ENCODE measurements at regions not wholly inside any gene's neighbourhood (a gene's known extent, or its start where the extent isn't known, plus 50 kb on each side); places are given as distances from the start of the nearest gene placed in this dataset.

DNA sequence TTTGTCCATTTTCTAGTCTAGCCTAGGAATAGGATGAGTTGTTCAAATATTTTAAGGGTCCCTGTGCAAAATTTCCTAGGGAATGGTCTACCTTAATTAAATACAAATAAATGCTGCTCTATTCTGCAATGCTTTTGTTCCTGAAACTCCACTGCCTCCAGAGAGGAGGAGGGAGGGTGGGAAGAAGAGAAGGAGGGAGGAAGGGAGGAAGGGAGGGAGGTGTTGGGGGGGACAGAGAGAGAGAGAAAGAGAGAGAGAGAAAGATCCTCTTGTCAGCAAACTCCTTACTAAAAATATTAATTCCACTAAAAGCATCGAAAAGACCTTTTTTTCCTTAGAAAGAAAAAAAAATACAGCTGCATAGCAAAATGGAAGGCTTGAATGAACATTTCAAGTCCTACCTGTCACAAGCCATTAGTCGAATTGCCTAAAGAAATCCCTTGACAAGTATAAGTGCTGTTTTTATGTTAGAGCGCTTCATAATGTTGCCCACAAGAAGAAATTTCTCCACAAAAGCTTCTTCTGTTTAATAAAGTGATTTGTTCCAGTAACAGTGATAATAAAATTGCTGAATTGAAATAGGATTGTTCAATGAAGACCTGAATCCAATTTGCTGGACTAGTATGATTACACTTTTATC lies 106.0 kb downstream of the NKX6-1 start:
- H3K27ac ChIP-seq (ENCODE audit: low read length), result no peak overlapping the region
- in situ Hi-C loops (cut with HindIII; ENCODE audit: low pct_unique_long_range_greater_than_20kb, low sequenced_read_pairs), result no loop called here
- POLR2A ChIA-PET, result no interaction called here
- H3K27me3 ChIP-seq (ENCODE audit: control insufficient read depth, insufficient read depth, low read length), result no peaks in the 10 kb centered on the region; the same call in 1 of the 2 replicates
- intact Hi-C loops (cut with micrococcal nuclease; ENCODE audit: unreplicated experiment), result no loop called here
- H3K9me3 ChIP-seq (ENCODE audit: control insufficient read depth, insufficient read depth, low read depth, low read length), result no peaks in the 10 kb centered on the region
- TF ChIP-seq, protein P1, sequence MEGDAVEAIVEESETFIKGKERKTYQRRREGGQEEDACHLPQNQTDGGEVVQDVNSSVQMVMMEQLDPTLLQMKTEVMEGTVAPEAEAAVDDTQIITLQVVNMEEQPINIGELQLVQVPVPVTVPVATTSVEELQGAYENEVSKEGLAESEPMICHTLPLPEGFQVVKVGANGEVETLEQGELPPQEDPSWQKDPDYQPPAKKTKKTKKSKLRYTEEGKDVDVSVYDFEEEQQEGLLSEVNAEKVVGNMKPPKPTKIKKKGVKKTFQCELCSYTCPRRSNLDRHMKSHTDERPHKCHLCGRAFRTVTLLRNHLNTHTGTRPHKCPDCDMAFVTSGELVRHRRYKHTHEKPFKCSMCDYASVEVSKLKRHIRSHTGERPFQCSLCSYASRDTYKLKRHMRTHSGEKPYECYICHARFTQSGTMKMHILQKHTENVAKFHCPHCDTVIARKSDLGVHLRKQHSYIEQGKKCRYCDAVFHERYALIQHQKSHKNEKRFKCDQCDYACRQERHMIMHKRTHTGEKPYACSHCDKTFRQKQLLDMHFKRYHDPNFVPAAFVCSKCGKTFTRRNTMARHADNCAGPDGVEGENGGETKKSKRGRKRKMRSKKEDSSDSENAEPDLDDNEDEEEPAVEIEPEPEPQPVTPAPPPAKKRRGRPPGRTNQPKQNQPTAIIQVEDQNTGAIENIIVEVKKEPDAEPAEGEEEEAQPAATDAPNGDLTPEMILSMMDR (IDR thresholded peaks at IDR 0.05), result no peak
- TF ChIP-seq, protein P2, sequence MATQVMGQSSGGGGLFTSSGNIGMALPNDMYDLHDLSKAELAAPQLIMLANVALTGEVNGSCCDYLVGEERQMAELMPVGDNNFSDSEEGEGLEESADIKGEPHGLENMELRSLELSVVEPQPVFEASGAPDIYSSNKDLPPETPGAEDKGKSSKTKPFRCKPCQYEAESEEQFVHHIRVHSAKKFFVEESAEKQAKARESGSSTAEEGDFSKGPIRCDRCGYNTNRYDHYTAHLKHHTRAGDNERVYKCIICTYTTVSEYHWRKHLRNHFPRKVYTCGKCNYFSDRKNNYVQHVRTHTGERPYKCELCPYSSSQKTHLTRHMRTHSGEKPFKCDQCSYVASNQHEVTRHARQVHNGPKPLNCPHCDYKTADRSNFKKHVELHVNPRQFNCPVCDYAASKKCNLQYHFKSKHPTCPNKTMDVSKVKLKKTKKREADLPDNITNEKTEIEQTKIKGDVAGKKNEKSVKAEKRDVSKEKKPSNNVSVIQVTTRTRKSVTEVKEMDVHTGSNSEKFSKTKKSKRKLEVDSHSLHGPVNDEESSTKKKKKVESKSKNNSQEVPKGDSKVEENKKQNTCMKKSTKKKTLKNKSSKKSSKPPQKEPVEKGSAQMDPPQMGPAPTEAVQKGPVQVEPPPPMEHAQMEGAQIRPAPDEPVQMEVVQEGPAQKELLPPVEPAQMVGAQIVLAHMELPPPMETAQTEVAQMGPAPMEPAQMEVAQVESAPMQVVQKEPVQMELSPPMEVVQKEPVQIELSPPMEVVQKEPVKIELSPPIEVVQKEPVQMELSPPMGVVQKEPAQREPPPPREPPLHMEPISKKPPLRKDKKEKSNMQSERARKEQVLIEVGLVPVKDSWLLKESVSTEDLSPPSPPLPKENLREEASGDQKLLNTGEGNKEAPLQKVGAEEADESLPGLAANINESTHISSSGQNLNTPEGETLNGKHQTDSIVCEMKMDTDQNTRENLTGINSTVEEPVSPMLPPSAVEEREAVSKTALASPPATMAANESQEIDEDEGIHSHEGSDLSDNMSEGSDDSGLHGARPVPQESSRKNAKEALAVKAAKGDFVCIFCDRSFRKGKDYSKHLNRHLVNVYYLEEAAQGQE (IDR thresholded peaks at IDR 0.05; ENCODE audit: insufficient read depth in 1 of 2, low read depth in 2 of 2, low read length in 1 of 2), result no peak
- no peak for TF ChIP-seq POLR2AphosphoS5 (IDR thresholded peaks at IDR 0.05; ENCODE audit: low read depth, low read length)
- no peak for TF ChIP-seq SIN3A (IDR thresholded peaks at IDR 0.05; ENCODE audit: borderline replicate concordance, insufficient read depth, low read depth, low read length)
- TF ChIP-seq TCF7L2 (IDR thresholded peaks at IDR 0.05; ENCODE audit: low read depth, low read length), result no peak
- no peak for DNase-seq (ENCODE audit: low read depth, low spot score)
- H3K4me3 ChIP-seq (ENCODE audit: low read depth in 2 of 2, low read length in 2 of 2), result no peak overlapping the region
- ATAC-seq, result no peak
- CTCF ChIA-PET, result no interaction called here
- no peaks in the 10 kb centered on the region for H3K36me3 ChIP-seq (ENCODE audit: control insufficient read depth, insufficient read depth, low read length)
- no TSS peak for BruUV-seq (replicated peaks)
- H3K4me1 ChIP-seq (ENCODE audit: control insufficient read depth, insufficient read depth, low read length), result no peaks in the 10 kb centered on the region

DNA sequence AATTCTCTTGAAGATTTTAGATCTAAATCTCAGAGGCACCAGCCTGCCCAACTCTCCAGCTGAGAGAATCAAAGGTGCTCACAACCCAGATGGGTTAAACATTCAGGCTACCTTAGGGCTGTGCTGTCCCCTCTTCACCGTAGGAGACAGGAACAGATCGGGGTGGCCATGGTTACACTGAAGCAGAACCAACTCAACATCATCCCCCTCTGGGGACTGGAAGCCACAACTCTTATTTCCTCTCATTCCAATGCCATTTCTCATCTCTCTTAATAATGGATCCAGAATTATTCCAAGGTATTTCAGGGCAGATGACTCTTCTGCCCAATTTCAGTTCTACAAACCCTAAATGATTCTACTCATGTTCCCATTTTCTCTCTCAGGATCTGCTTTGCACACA lies 109.7 kb downstream of the NKX6-1 start:
- no peak overlapping the region for H3K4me3 ChIP-seq (ENCODE audit: low read depth in 2 of 2, low read length in 2 of 2)
- no peaks in the 10 kb centered on the region; the same call in 1 of the 2 replicates for H3K27me3 ChIP-seq (ENCODE audit: control insufficient read depth, insufficient read depth, low read length)
- ChIA-PET CTCF (no interaction called here), POLR2A (no interaction called here)
- DNase-seq (ENCODE audit: low read depth, low spot score) (no peak), ATAC-seq (no peak)
- H3K9me3 ChIP-seq (ENCODE audit: control insufficient read depth, insufficient read depth, low read depth, low read length), result no peaks in the 10 kb centered on the region
- H3K36me3 ChIP-seq (ENCODE audit: control insufficient read depth, insufficient read depth, low read length), result no peaks in the 10 kb centered on the region
- H3K4me1 ChIP-seq (ENCODE audit: control insufficient read depth, insufficient read depth, low read length), result no peaks in the 10 kb centered on the region
- TF ChIP-seq, protein P2 (IDR thresholded peaks at IDR 0.05; ENCODE audit: insufficient read depth in 1 of 2, low read depth in 2 of 2, low read length in 1 of 2), result no peak
- TF ChIP-seq, protein P1 (IDR thresholded peaks at IDR 0.05), result no peak
- TF ChIP-seq SIN3A (IDR thresholded peaks at IDR 0.05; ENCODE audit: borderline replicate concordance, insufficient read depth, low read depth, low read length) (no peak), POLR2AphosphoS5 (IDR thresholded peaks at IDR 0.05; ENCODE audit: low read depth, low read length) (no peak), TCF7L2 (IDR thresholded peaks at IDR 0.05; ENCODE audit: low read depth, low read length) (no peak)
- intact Hi-C loops (cut with micrococcal nuclease; ENCODE audit: unreplicated experiment), result no loop called here
- H3K27ac ChIP-seq (ENCODE audit: low read length), result no peak overlapping the region
- BruUV-seq (replicated peaks), result no TSS peak
- in situ Hi-C loops (cut with HindIII; ENCODE audit: low pct_unique_long_range_greater_than_20kb, low sequenced_read_pairs), result no loop called here
